GM18868 (cell line): ENCODE measurements at regions not wholly inside any gene's neighbourhood (a gene's known extent, or its start where the extent isn't known, plus 50 kb on each side); places are given as distances from the start of the nearest gene placed in this dataset.

ENCODE experiments used
- ATAC-seq: cut with Tn5 transposase; IDR thresholded peaks from one replicate; pipeline ENCODE4 v1.9.1; 2021; ENCODE audit warnings: mild to moderate bottlenecking, moderate library complexity; ENCODE audit not compliant: unreplicated experiment

- ATAC-seq = no peak
These were observed 58.8 kb downstream of the SPRY1 start for GRCh38 chr4:123455360-123455759.

- ATAC-seq = no peak
These were observed 65.4 kb downstream of the SPRY1 start for GRCh38 chr4:123462007-123462406.

- no peak for ATAC-seq
These were observed 67.3 kb downstream of the SPRY1 start for GRCh38 chr4:123463869-123464268.

- ATAC-seq = no peak
These were observed 68.8 kb downstream of the SPRY1 start for GRCh38 chr4:123465416-123465815.

- ATAC-seq = no peak
These were observed 69.6 kb downstream of the SPRY1 start for GRCh38 chr4:123466080-123466785.

- ATAC-seq = no peak
These were observed 72.0 kb downstream of the SPRY1 start for GRCh38 chr4:123468479-123469031.

- no peak for ATAC-seq
These were observed 72.7 kb downstream of the SPRY1 start for GRCh38 chr4:123469245-123469644.

- ATAC-seq = no peak
These were observed 73.1 kb downstream of the SPRY1 start for GRCh38 chr4:123469696-123470095.

- no peak for ATAC-seq
These were observed 74.0 kb downstream of the SPRY1 start for GRCh38 chr4:123470640-123471039.

- ATAC-seq = no peak
These were observed 75.2 kb downstream of the SPRY1 start for GRCh38 chr4:123471655-123472369.

GRCh38 chr4:123474817-123475216 is 78.2 kb downstream of the SPRY1 start:
- no peak for ATAC-seq

- ATAC-seq = no peak
These were observed 79.5 kb downstream of the SPRY1 start for GRCh38 chr4:123476089-123476488.

- peak; percentile 64 for ATAC-seq
These were observed 81.2 kb downstream of the SPRY1 start for GRCh38 chr4:123477711-123478209.

GRCh38 chr4:123478859-123479345 is 82.3 kb downstream of the SPRY1 start:
- ATAC-seq = no peak

GRCh38 chr4:123479944-123480343 is 83.3 kb downstream of the SPRY1 start:
- no peak for ATAC-seq

GRCh38 chr4:123480706-123481418 is 84.3 kb downstream of the SPRY1 start:
- ATAC-seq = no peak

GRCh38 chr4:123481717-123482116 is 85.1 kb downstream of the SPRY1 start:
- ATAC-seq = no peak

- ATAC-seq = no peak
These were observed 87.8 kb downstream of the SPRY1 start for GRCh38 chr4:123484291-123484926.

GRCh38 chr4:123485601-123486000 is 89.0 kb downstream of the SPRY1 start:
- ATAC-seq = no peak

- ATAC-seq = peak; percentile 97
These were observed 92.3 kb downstream of the SPRY1 start for GRCh38 chr4:123488916-123489315.

- ATAC-seq = no peak
These were observed 98.9 kb downstream of the SPRY1 start for GRCh38 chr4:123495530-123495929.
